Liver (tissue), 3 donors: ENCODE measurements at regions not wholly inside any gene's neighbourhood (a gene's known extent, or its start where the extent isn't known, plus 50 kb on each side); places are given as distances from the start of the nearest gene placed in this dataset.

ENCODE experiments used
- CTCF ChIP-seq: fragments of 150-350 bp; IDR thresholded peaks from 2 replicates; pipeline ENCODE4 v1.5.1; 2017; ENCODE audit warnings: improper control_type of control experiment, low read depth, low read length; ENCODE audit not compliant: missing input control
- EGR1 ChIP-seq, 2 donors: IDR thresholded peaks; 2 replicates each; pipeline ENCODE4 v1.6.1; 2016 to 2018; ENCODE audit warnings: antibody characterized with exemption in 2 of 2, low read depth in 2 of 2
- JUND ChIP-seq, 2 donors: IDR thresholded peaks; 2 replicates each; pipeline ENCODE4 v1.6.1; 2016; ENCODE audit warnings: antibody characterized with exemption in 2 of 2
- TAF1 ChIP-seq: conservative IDR thresholded peaks from 2 replicates; pipeline ENCODE4 v1.6.1; 2016; ENCODE audit warnings: antibody characterized with exemption, mild to moderate bottlenecking
- ZBTB33 ChIP-seq: IDR thresholded peaks from 2 replicates; pipeline ENCODE4 v1.6.1; 2016; ENCODE audit warnings: antibody characterized with exemption
- donor health status: healthy.
- donor health status: healthy.

DNA sequence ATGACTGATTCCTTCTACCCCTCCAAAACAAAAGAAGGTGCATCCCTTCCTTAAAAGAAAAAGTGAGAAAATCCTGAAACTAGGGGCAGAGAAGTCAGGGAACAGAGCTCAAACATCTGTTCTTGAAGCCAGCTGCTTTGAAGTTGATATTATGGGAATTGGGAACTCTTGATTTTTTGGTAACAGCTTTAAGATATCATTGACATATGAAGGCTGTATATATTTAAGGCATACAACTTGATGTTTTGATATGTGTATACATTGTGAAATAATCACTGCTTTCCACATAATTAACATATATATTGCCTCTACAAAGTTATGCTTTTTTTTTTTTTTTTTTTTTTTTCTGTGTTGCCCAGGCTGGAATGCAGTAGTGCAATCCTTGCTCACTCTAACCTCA lies 117.1 kb downstream of the AKAP11 start:
- TF ChIP-seq JUND (IDR thresholded peaks at IDR 0.05) (no peak), CTCF (no peak), ZBTB33 (no peak), EGR1 (IDR thresholded peaks at IDR 0.05; ENCODE audit: low read depth in 2 of 2) (no peak), TAF1 (no peak)
